Ascending aorta (tissue), 2 donors: ENCODE measurements at regions not wholly inside any gene's neighbourhood (a gene's known extent, or its start where the extent isn't known, plus 50 kb on each side); places are given as distances from the start of the nearest gene placed in this dataset.

Source experiments
- DNase-seq, 2 donors: peaks; one replicate each; pipeline ENCODE4 v3.0.0-alpha.2; 2019; ENCODE audit warnings: low spot score in 2 of 2
- H3K27ac ChIP-seq, 2 donors: fragments of 200-600 bp; sonication (generic); one replicate each; pipeline ENCODE4 v1.5.1; 2016 to 2017; ENCODE audit warnings: mild to moderate bottlenecking in 1 of 2
- H3K27me3 ChIP-seq: fragments of 200-600 bp; sonication (generic); one replicate; pipeline ENCODE4 v1.5.1; 2017
- H3K36me3 ChIP-seq, 2 donors: fragments of 200-600 bp; sonication (generic); one replicate each; pipeline ENCODE4 v1.5.1; 2016
- H3K4me1 ChIP-seq, 2 donors: fragments of 200-600 bp; sonication (generic); one replicate each; pipeline ENCODE4 v1.5.1; 2016 to 2017; ENCODE audit warnings: mild to moderate bottlenecking in 1 of 2
- H3K4me3 ChIP-seq, 2 donors: fragments of 200-600 bp; sonication (generic); one replicate each; pipeline ENCODE4 v1.5.1; 2016 to 2017; ENCODE audit warnings: mild to moderate bottlenecking in 1 of 2
- H3K9me3 ChIP-seq, 2 donors: fragments of 200-600 bp; sonication (generic); one replicate each; pipeline ENCODE4 v1.5.1; 2016
- CTCF ChIP-seq, 3 experiments: fragments of 200-600 bp in 2 of 3; fragments of 450-650 bp in 1 of 3; sonication (generic) in 2 of 3; IDR thresholded peaks; one replicate each; pipeline ENCODE4 v1.5.1; 2016 to 2019; ENCODE audit warnings: antibody characterized with exemption in 3 of 3, mild to moderate bottlenecking in 1 of 3, moderate library complexity in 1 of 3
- intact Hi-C: fragments of 100-400 bp; cut with DNase I; formaldehyde crosslinking; loops from one replicate; pipeline ENCODE4 v1.15.1; 2023

GRCh38 chr2:183416753-183417152, 292.5 kb downstream of the NUP35 start:
- Histone ChIP-seq H3K9me3 (peaks cover 0 to 3% of the 10 kb centered on the region in 2 donors), H3K4me3 (no peak overlapping the region), H3K4me1 (no peaks in the 10 kb centered on the region), H3K36me3 (no peaks in the 10 kb centered on the region), H3K27me3 (no peaks in the 10 kb centered on the region), H3K27ac (no peak overlapping the region)
- intact Hi-C loops, result no loop called here
- no peak for DNase-seq
- TF ChIP-seq CTCF (IDR thresholded peaks at IDR 0.05), result no peak

DNA sequence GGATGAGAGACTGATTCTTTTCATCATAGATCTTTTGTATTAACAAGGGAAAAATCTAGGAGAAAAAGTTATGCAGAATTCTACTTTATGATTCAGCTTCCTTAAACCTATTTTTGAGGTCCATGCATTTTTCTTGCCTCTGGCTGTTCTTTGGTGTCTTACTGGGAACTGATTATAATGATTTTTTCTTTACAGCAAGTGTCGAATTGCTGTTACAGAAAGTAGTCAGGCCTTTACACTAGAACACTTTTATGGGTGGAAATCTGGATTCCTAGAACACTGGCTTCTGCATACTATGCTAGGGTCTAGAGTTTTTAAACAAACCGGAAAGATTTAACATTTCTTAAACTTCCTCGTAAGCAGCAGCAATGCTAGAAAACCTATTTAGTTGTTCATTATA, 302.6 kb downstream of the NUP35 start:
- Histone ChIP-seq H3K4me1 (no peaks in the 10 kb centered on the region), H3K4me3 (no peak overlapping the region), H3K27me3 (no peaks in the 10 kb centered on the region), H3K27ac (no peak overlapping the region), H3K9me3 (peaks cover 0 to 5% of the 10 kb centered on the region in 2 donors), H3K36me3 (no peaks in the 10 kb centered on the region)
- intact Hi-C loops, result no loop called here
- TF ChIP-seq CTCF (IDR thresholded peaks at IDR 0.05), result no peak
- DNase-seq, result no peak

DNA sequence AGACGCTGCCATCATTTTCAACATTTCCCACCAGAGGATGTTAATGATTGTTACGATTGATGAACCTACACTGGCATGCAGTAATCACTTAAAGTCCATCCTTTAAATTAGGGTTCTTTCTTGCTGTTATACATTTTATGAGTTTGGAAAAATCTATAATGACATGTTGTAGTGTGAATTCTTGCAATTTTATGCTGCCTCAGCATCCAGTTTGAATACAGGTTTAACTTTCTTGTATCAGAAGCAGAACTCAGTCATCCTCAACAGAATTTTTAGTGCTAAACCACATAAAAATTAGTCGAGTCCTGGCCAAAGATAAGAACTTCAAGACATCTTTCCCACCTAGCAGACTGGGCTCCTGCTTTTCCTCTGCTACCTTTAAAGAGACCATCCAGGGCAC, 303.3 kb downstream of the NUP35 start:
- Histone ChIP-seq H3K9me3 (peaks cover 0 to 5% of the 10 kb centered on the region in 2 donors), H3K27me3 (no peaks in the 10 kb centered on the region), H3K27ac (no peak overlapping the region), H3K36me3 (no peaks in the 10 kb centered on the region), H3K4me1 (no peaks in the 10 kb centered on the region), H3K4me3 (no peak overlapping the region)
- TF ChIP-seq CTCF (IDR thresholded peaks at IDR 0.05), result no peak
- DNase-seq, result no peak
- intact Hi-C loops, result no loop called here

DNA sequence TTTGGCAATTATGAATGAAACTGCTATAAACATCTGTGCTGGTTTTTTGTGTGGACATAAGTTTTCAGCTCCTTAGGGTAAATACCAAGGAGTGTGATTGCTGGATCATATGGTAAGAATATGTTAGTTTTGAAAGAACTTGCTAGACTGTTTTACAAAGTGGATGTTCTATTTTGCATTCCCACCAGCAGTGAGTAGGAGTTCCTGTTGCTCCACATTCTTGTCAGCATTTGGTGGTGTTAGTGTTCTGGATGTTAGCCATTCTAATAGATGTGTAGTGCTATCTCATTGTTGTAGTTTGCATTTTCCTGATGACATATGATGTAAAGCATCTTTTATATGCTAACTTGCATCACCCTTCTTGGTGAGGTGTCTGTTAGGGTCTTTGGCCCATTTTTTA, 304.6 kb downstream of the NUP35 start:
- Histone ChIP-seq H3K36me3 (no peaks in the 10 kb centered on the region), H3K4me3 (no peak overlapping the region), H3K27ac (no peak overlapping the region), H3K4me1 (no peaks in the 10 kb centered on the region), H3K9me3 (peaks cover 0 to 5% of the 10 kb centered on the region in 2 donors), H3K27me3 (no peaks in the 10 kb centered on the region)
- intact Hi-C loops, result no loop called here
- TF ChIP-seq CTCF (IDR thresholded peaks at IDR 0.05), result no peak
- DNase-seq, result no peak

DNA sequence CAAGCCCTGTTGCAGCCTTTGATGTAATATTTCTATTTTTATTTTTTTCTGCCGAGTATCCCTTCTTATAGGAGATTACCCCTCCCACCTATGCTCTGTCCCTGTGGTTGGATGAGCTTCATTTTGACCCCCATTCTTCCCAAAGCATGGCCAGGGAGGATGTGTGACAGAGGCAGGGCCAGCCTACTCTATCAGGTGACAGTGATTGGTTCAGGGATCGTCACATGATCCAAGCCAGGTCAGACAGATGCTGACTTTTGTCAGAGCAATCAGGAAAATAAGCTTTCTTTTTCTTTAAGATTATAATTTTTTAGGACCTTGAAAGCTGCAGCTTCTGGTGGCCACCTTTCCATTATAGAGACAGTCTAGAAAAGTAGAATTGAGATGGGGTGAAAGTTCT, 314.3 kb downstream of the NUP35 start:
- no peaks in the 10 kb centered on the region for H3K27me3 ChIP-seq
- no peak for DNase-seq
- intact Hi-C loops, result no loop called here
- no peak overlapping the region for H3K27ac ChIP-seq
- no peaks in the 10 kb centered on the region for H3K36me3 ChIP-seq
- no peaks in the 10 kb centered on the region for H3K4me1 ChIP-seq
- no peak for TF ChIP-seq CTCF (IDR thresholded peaks at IDR 0.05)
- H3K9me3 ChIP-seq, result no peaks in the 10 kb centered on the region
- H3K4me3 ChIP-seq, result no peak overlapping the region

GRCh38 chr2:183455056-183455455, 330.8 kb downstream of the NUP35 start:
- no peaks in the 10 kb centered on the region for H3K36me3 ChIP-seq
- no peaks in the 10 kb centered on the region for H3K9me3 ChIP-seq
- intact Hi-C loops, result no loop called here
- no peak for DNase-seq
- no peak overlapping the region for H3K27ac ChIP-seq
- no peak overlapping the region for H3K4me3 ChIP-seq
- TF ChIP-seq CTCF (IDR thresholded peaks at IDR 0.05), result no peak
- H3K4me1 ChIP-seq, result no peaks in the 10 kb centered on the region
- H3K27me3 ChIP-seq, result no peaks in the 10 kb centered on the region
